B cell (primary cell): ENCODE measurements at regions not wholly inside any gene's neighbourhood (a gene's known extent, or its start where the extent isn't known, plus 50 kb on each side); places are given as distances from the start of the nearest gene placed in this dataset.

Source experiments
- ATAC-seq: fragments of 200-7000 bp; cut with Tn5 transposase; one replicate; pipeline ENCODE4 v1.10.0; 2021; ENCODE audit warnings: low read depth, mild to moderate bottlenecking, moderate number of reproducible peaks, moderate library complexity
- CTCF ChIA-PET: fragments of 350-600 bp; sonication (Branson Sonifier 250); formaldehyde crosslinking; loops from one replicate; lab custom pipeline; 2021; ENCODE audit warnings: antibody characterized with exemption, inconsistent platforms; lab: Charles Lee
- POLR2A ChIA-PET: fragments of 350-600 bp; sonication (Branson Sonifier 250); formaldehyde crosslinking; loops from one replicate; lab custom pipeline; 2021; ENCODE audit warnings: antibody characterized with exemption; lab: Charles Lee
- DNase-seq: peaks from one replicate; pipeline ENCODE4 v3.0.0; 2013
- H2AFZ ChIP-seq: 2 replicates; pipeline ENCODE4 v1.6.1; 2012; ENCODE audit warnings: mild to moderate bottlenecking, low read depth, low read length; ENCODE audit not compliant: insufficient read depth, poor library complexity, severe bottlenecking
- H3K27ac ChIP-seq, 2 donors: 1 replicate in 1 of 2; 2 replicates in 1 of 2; pipeline ENCODE4 v1.5.1; 2012 to 2013; ENCODE audit warnings: low read length in 2 of 2, mild to moderate bottlenecking in 2 of 2, moderate library complexity in 1 of 2
- H3K27me3 ChIP-seq, 4 experiments: fragments of 200-600 bp in 1 of 4; sonication (generic) in 1 of 4; replicated peaks in 1 of 4; 1 replicate in 2 of 4; 2 replicates in 2 of 4; pipeline versions ENCODE4 v1.6.1 to v1.7.0; 2013 to 2016; ENCODE audit warnings: low read length in 3 of 4, mild to moderate bottlenecking in 2 of 4, mixed read lengths in 1 of 4, moderate library complexity in 1 of 4; ENCODE audit not compliant: insufficient read depth in 4 of 4, control insufficient read depth in 3 of 4; ENCODE audit errors: control extremely low read depth in 1 of 4
- H3K36me3 ChIP-seq, 2 experiments: replicated peaks in 1 of 2; 1 replicate in 1 of 2; 2 replicates in 1 of 2; pipeline versions ENCODE4 v1.6.1 to v1.7.1; 2013; ENCODE audit warnings: low read length in 1 of 2; ENCODE audit not compliant: insufficient read depth in 2 of 2, control insufficient read depth in 1 of 2; ENCODE audit errors: control extremely low read depth in 1 of 2, extremely low read depth in 1 of 2
- H3K4me1 ChIP-seq, 2 donors: fragments of 200-600 bp in 1 of 2; sonication (generic) in 1 of 2; 1 replicate in 1 of 2; 2 replicates in 1 of 2; pipeline versions ENCODE4 v1.5.1 to v1.6.1; 2013 to 2017; ENCODE audit warnings: low read length in 2 of 2; ENCODE audit not compliant: control insufficient read depth in 2 of 2, insufficient read depth in 2 of 2
- H3K4me2 ChIP-seq: replicated peaks from 2 replicates; pipeline ENCODE3; 2012; ENCODE audit warnings: mild to moderate bottlenecking, low read depth, low read length; ENCODE audit not compliant: poor library complexity, severe bottlenecking
- H3K4me3 ChIP-seq, 5 experiments: fragments of 200-600 bp in 1 of 5; sonication (generic) in 1 of 5; 1 replicate in 3 of 5; 2 replicates in 2 of 5; pipeline versions ENCODE4 v1.5.1 to v1.7.0; 2011 to 2016; ENCODE audit warnings: low read length in 4 of 5, mild to moderate bottlenecking in 4 of 5, low read depth in 2 of 5, control low read depth in 1 of 5, moderate library complexity in 1 of 5; ENCODE audit not compliant: insufficient read depth in 1 of 5; ENCODE audit errors: control extremely low read depth in 1 of 5, extremely low read depth in 1 of 5
- H3K79me2 ChIP-seq: fragments of 200-600 bp; sonication (generic); one replicate; pipeline ENCODE4 v1.6.0; 2016; ENCODE audit warnings: low read length; ENCODE audit not compliant: control insufficient read depth, insufficient read depth
- H3K9ac ChIP-seq: fragments of 200-600 bp; sonication (generic); 2 replicates; pipeline ENCODE4 v1.6.1; 2017; ENCODE audit warnings: mild to moderate bottlenecking, low read length, moderate library complexity
- H3K9me3 ChIP-seq, 3 donors: one replicate each; pipeline versions ENCODE4 v1.6.1 to v1.7.1; 2013; ENCODE audit warnings: low read length in 2 of 3; ENCODE audit not compliant: control insufficient read depth in 2 of 3, insufficient read depth in 1 of 3; ENCODE audit errors: control extremely low read depth in 1 of 3
- H4K20me1 ChIP-seq: 2 replicates; pipeline ENCODE4 v1.6.0; 2012; ENCODE audit warnings: mild to moderate bottlenecking, low read length; ENCODE audit not compliant: insufficient read depth, control insufficient read depth, poor library complexity, severe bottlenecking
- H3K27ac Mint-ChIP-seq: one replicate; pipeline ENCODE4 v1.8.0; 2021; ENCODE audit warnings: mixed read lengths
- H3K27me3 Mint-ChIP-seq: one replicate; pipeline ENCODE4 v1.8.0; 2021; ENCODE audit warnings: mixed read lengths
- H3K4me1 Mint-ChIP-seq: one replicate; pipeline ENCODE4 v1.8.0; 2021; ENCODE audit warnings: mixed read lengths
- H3K4me3 Mint-ChIP-seq: one replicate; pipeline ENCODE4 v1.8.0; 2021; ENCODE audit warnings: mixed read lengths
- H3K9me3 Mint-ChIP-seq: one replicate; pipeline ENCODE4 v1.8.0; 2022; ENCODE audit warnings: mixed read lengths; ENCODE audit not compliant: insufficient read depth
- EZH2 ChIP-seq: IDR thresholded peaks from 2 replicates; pipeline ENCODE4 v1.6.1; 2012; ENCODE audit warnings: borderline replicate concordance, low read depth, mild to moderate bottlenecking, moderate library complexity, low read length; ENCODE audit not compliant: insufficient read depth, poor library complexity, severe bottlenecking
- WGBS: methylation state at CpG from one replicate; pipeline ENCODE4 v1.1.5; 2013; ENCODE audit warnings: missing lambda C conversion rate; ENCODE audit not compliant: insufficient coverage; 5-methylcytosine and 5-hydroxymethylcytosine counted together
- intact Hi-C: fragments of 100-400 bp; cut with micrococcal nuclease; formaldehyde crosslinking; loops from one replicate; pipeline ENCODE4 v1.10.0; 2022
- TF ChIP-seq, protein P1 (sequence below): fragments of 200-600 bp; IDR thresholded peaks from one replicate; pipeline ENCODE4 v1.8.0; 2022; ENCODE audit warnings: antibody characterized with exemption, mild to moderate bottlenecking

DNA sequence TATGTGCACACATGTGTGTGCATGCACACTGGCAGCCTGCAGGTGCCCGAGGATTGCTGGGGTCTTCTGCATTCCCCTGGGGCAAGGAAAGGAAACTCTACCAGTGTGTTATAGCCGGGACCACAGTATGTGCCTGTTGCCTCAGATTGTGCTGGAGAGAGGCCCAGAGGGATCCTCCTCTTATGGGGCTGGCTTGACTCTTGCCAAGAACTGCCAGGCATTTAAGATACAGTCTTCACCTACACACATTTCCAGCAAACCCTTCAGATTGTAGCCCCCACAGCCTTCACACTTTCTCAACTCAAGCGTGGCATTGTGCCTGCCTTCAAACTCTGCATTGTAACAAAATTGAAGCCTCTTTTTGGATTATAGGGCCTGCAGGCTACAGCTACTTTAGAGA, 176.7 kb upstream of the DYRK2 start:
- H3K27me3 ChIP-seq, result peaks cover 0 to 9% (median 0%) of the 10 kb centered on the region in 4 experiments
- no peak overlapping the region for H3K9ac ChIP-seq
- no peak overlapping the region for H3K4me3 Mint-ChIP-seq
- ChIA-PET POLR2A (no interaction called here), CTCF (no interaction called here)
- no peaks in the 10 kb centered on the region for H3K4me1 Mint-ChIP-seq
- H3K4me3 ChIP-seq, result no peak overlapping the region
- WGBS, result 9% methylated on average over 2 of the region's 3 CpGs
- H3K4me2 ChIP-seq, result no peak overlapping the region
- H3K9me3 Mint-ChIP-seq, result peaks cover 6% of the 10 kb centered on the region
- no peaks in the 10 kb centered on the region for H4K20me1 ChIP-seq
- ATAC-seq (no peak), DNase-seq (no peak)
- no peaks in the 10 kb centered on the region for H3K79me2 ChIP-seq
- no peak overlapping the region for H2AFZ ChIP-seq
- intact Hi-C loops, result no loop called here
- TF ChIP-seq EZH2, result no peak
- TF ChIP-seq, protein P1, sequence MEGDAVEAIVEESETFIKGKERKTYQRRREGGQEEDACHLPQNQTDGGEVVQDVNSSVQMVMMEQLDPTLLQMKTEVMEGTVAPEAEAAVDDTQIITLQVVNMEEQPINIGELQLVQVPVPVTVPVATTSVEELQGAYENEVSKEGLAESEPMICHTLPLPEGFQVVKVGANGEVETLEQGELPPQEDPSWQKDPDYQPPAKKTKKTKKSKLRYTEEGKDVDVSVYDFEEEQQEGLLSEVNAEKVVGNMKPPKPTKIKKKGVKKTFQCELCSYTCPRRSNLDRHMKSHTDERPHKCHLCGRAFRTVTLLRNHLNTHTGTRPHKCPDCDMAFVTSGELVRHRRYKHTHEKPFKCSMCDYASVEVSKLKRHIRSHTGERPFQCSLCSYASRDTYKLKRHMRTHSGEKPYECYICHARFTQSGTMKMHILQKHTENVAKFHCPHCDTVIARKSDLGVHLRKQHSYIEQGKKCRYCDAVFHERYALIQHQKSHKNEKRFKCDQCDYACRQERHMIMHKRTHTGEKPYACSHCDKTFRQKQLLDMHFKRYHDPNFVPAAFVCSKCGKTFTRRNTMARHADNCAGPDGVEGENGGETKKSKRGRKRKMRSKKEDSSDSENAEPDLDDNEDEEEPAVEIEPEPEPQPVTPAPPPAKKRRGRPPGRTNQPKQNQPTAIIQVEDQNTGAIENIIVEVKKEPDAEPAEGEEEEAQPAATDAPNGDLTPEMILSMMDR, result no peak
- H3K27ac Mint-ChIP-seq, result no peak overlapping the region
- H3K9me3 ChIP-seq, result peaks cover 2 to 6% (median 2%) of the 10 kb centered on the region in 3 donors
- H3K27me3 Mint-ChIP-seq, result peaks cover 4% of the 10 kb centered on the region
- no peak overlapping the region for H3K27ac ChIP-seq
- H3K36me3 ChIP-seq, result no peaks in the 10 kb centered on the region
- no peaks in the 10 kb centered on the region for H3K4me1 ChIP-seq

DNA sequence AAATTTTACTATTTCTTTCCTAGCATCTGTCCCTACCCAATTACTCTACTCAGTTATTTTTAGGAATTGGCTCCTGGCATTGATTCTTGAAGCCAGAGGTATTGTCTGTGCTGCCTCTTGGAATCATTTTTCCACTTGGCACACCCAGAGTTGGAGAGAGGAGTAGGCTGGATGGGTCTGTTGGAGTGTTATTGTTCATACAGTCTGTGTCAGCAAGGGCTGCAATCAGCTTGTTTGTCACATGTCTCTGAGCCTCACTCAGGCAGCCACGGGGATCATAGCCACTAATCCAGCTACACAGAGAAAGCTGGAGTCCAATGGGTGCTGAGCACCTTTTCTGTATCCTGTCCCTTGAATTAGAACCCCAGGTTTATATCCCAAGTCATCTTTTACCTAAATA, 176.0 kb upstream of the DYRK2 start:
- ATAC-seq (no peak), DNase-seq (no peak)
- Histone ChIP-seq H2AFZ (no peak overlapping the region), H3K27ac (no peak overlapping the region), H3K36me3 (no peaks in the 10 kb centered on the region), H3K4me3 (no peak overlapping the region), H3K4me1 (no peaks in the 10 kb centered on the region), H3K9me3 (peaks cover 0 to 6% (median 2%) of the 10 kb centered on the region in 3 donors), H3K9ac (no peak overlapping the region), H3K4me2 (no peak overlapping the region), H4K20me1 (no peaks in the 10 kb centered on the region), H3K79me2 (no peaks in the 10 kb centered on the region), H3K27me3 (peaks cover 0 to 9% (median 0%) of the 10 kb centered on the region in 4 experiments)
- TF ChIP-seq, protein P1, result no peak
- no peaks in the 10 kb centered on the region for H3K9me3 Mint-ChIP-seq
- no peaks in the 10 kb centered on the region for H3K27me3 Mint-ChIP-seq
- POLR2A ChIA-PET, result no interaction called here
- CTCF ChIA-PET, result no interaction called here
- H3K27ac Mint-ChIP-seq, result no peak overlapping the region
- WGBS, result no CpG with 5 or more reads among the region's 1 CpG
- intact Hi-C loops, result no loop called here
- H3K4me3 Mint-ChIP-seq, result no peak overlapping the region
- no peaks in the 10 kb centered on the region for H3K4me1 Mint-ChIP-seq
